B cell (primary cell): ENCODE measurements at regions not wholly inside any gene's neighbourhood (a gene's known extent, or its start where the extent isn't known, plus 50 kb on each side); places are given as distances from the start of the nearest gene placed in this dataset.
"Not testable (repeated sequence)": the region's sequence is repeated elsewhere in the genome, so short reads cannot be mapped to it uniquely, and the experiment has no call there.

Experiments used
- ATAC-seq: fragments of 200-7000 bp; cut with Tn5 transposase; one replicate; pipeline ENCODE4 v1.10.0; 2021; ENCODE audit warnings: low read depth, mild to moderate bottlenecking, moderate number of reproducible peaks, moderate library complexity
- CTCF ChIA-PET: fragments of 350-600 bp; sonication (Branson Sonifier 250); formaldehyde crosslinking; loops from one replicate; lab custom pipeline; 2021; ENCODE audit warnings: antibody characterized with exemption, inconsistent platforms; lab: Charles Lee
- POLR2A ChIA-PET: fragments of 350-600 bp; sonication (Branson Sonifier 250); formaldehyde crosslinking; loops from one replicate; lab custom pipeline; 2021; ENCODE audit warnings: antibody characterized with exemption; lab: Charles Lee
- DNase-seq: peaks from one replicate; pipeline ENCODE4 v3.0.0; 2013
- H2AFZ ChIP-seq: 2 replicates; pipeline ENCODE4 v1.6.1; 2012; ENCODE audit warnings: mild to moderate bottlenecking, low read depth, low read length; ENCODE audit not compliant: insufficient read depth, poor library complexity, severe bottlenecking
- H3K27ac ChIP-seq, 2 donors: 1 replicate in 1 of 2; 2 replicates in 1 of 2; pipeline ENCODE4 v1.5.1; 2012 to 2013; ENCODE audit warnings: low read length in 2 of 2, mild to moderate bottlenecking in 2 of 2, moderate library complexity in 1 of 2
- H3K27me3 ChIP-seq, 4 experiments: fragments of 200-600 bp in 1 of 4; sonication (generic) in 1 of 4; replicated peaks in 1 of 4; 1 replicate in 2 of 4; 2 replicates in 2 of 4; pipeline versions ENCODE4 v1.6.1 to v1.7.0; 2013 to 2016; ENCODE audit warnings: low read length in 3 of 4, mild to moderate bottlenecking in 2 of 4, mixed read lengths in 1 of 4, moderate library complexity in 1 of 4; ENCODE audit not compliant: insufficient read depth in 4 of 4, control insufficient read depth in 3 of 4; ENCODE audit errors: control extremely low read depth in 1 of 4
- H3K36me3 ChIP-seq, 2 experiments: replicated peaks in 1 of 2; 1 replicate in 1 of 2; 2 replicates in 1 of 2; pipeline versions ENCODE4 v1.6.1 to v1.7.1; 2013; ENCODE audit warnings: low read length in 1 of 2; ENCODE audit not compliant: insufficient read depth in 2 of 2, control insufficient read depth in 1 of 2; ENCODE audit errors: control extremely low read depth in 1 of 2, extremely low read depth in 1 of 2
- H3K4me1 ChIP-seq, 2 donors: fragments of 200-600 bp in 1 of 2; sonication (generic) in 1 of 2; 1 replicate in 1 of 2; 2 replicates in 1 of 2; pipeline versions ENCODE4 v1.5.1 to v1.6.1; 2013 to 2017; ENCODE audit warnings: low read length in 2 of 2; ENCODE audit not compliant: control insufficient read depth in 2 of 2, insufficient read depth in 2 of 2
- H3K4me2 ChIP-seq: replicated peaks from 2 replicates; pipeline ENCODE3; 2012; ENCODE audit warnings: mild to moderate bottlenecking, low read depth, low read length; ENCODE audit not compliant: poor library complexity, severe bottlenecking
- H3K4me3 ChIP-seq, 5 experiments: fragments of 200-600 bp in 1 of 5; sonication (generic) in 1 of 5; 1 replicate in 3 of 5; 2 replicates in 2 of 5; pipeline versions ENCODE4 v1.5.1 to v1.7.0; 2011 to 2016; ENCODE audit warnings: low read length in 4 of 5, mild to moderate bottlenecking in 4 of 5, low read depth in 2 of 5, control low read depth in 1 of 5, moderate library complexity in 1 of 5; ENCODE audit not compliant: insufficient read depth in 1 of 5; ENCODE audit errors: control extremely low read depth in 1 of 5, extremely low read depth in 1 of 5
- H3K79me2 ChIP-seq: fragments of 200-600 bp; sonication (generic); one replicate; pipeline ENCODE4 v1.6.0; 2016; ENCODE audit warnings: low read length; ENCODE audit not compliant: control insufficient read depth, insufficient read depth
- H3K9ac ChIP-seq: fragments of 200-600 bp; sonication (generic); 2 replicates; pipeline ENCODE4 v1.6.1; 2017; ENCODE audit warnings: mild to moderate bottlenecking, low read length, moderate library complexity
- H3K9me3 ChIP-seq, 3 donors: one replicate each; pipeline versions ENCODE4 v1.6.1 to v1.7.1; 2013; ENCODE audit warnings: low read length in 2 of 3; ENCODE audit not compliant: control insufficient read depth in 2 of 3, insufficient read depth in 1 of 3; ENCODE audit errors: control extremely low read depth in 1 of 3
- H4K20me1 ChIP-seq: 2 replicates; pipeline ENCODE4 v1.6.0; 2012; ENCODE audit warnings: mild to moderate bottlenecking, low read length; ENCODE audit not compliant: insufficient read depth, control insufficient read depth, poor library complexity, severe bottlenecking
- H3K27ac Mint-ChIP-seq: one replicate; pipeline ENCODE4 v1.8.0; 2021; ENCODE audit warnings: mixed read lengths
- H3K27me3 Mint-ChIP-seq: one replicate; pipeline ENCODE4 v1.8.0; 2021; ENCODE audit warnings: mixed read lengths
- H3K4me1 Mint-ChIP-seq: one replicate; pipeline ENCODE4 v1.8.0; 2021; ENCODE audit warnings: mixed read lengths
- H3K4me3 Mint-ChIP-seq: one replicate; pipeline ENCODE4 v1.8.0; 2021; ENCODE audit warnings: mixed read lengths
- H3K9me3 Mint-ChIP-seq: one replicate; pipeline ENCODE4 v1.8.0; 2022; ENCODE audit warnings: mixed read lengths; ENCODE audit not compliant: insufficient read depth
- WGBS: methylation state at CpG from one replicate; pipeline ENCODE4 v1.1.5; 2013; ENCODE audit warnings: missing lambda C conversion rate; ENCODE audit not compliant: insufficient coverage; 5-methylcytosine and 5-hydroxymethylcytosine counted together
- intact Hi-C: fragments of 100-400 bp; cut with micrococcal nuclease; formaldehyde crosslinking; loops from one replicate; pipeline ENCODE4 v1.10.0; 2022

DNA sequence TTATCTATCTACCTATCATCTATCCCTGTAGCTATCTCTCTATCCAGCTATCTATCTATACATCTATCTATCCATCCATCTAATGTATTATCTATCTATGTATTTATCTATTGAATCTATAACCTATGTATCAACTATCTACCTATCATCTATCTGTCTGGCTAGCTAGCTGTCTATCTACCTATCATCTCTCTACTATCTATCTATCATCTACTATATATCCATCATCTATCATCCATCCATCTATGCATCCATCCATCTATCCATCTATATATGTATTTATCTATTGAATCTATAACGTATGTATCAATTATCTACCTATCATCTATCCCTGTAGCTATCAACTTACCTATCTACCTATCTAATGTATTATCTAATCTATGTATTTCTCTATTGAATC lies 152.1 kb upstream of the TPTE start:
- H3K27me3 ChIP-seq, H3K4me3 ChIP-seq, H3K9me3 Mint-ChIP-seq, H3K4me1 Mint-ChIP-seq, H3K9ac ChIP-seq, H3K27ac Mint-ChIP-seq, CTCF ChIA-PET, H3K4me3 Mint-ChIP-seq, H2AFZ ChIP-seq, POLR2A ChIA-PET, H3K4me1 ChIP-seq, intact Hi-C loops, H4K20me1 ChIP-seq, H3K27ac ChIP-seq, ATAC-seq, H3K36me3 ChIP-seq, H3K79me2 ChIP-seq, H3K4me2 ChIP-seq, H3K27me3 Mint-ChIP-seq, DNase-seq: not testable (repeated sequence)
- peaks cover 0 to 23% (median 0%) of the 10 kb centered on the region in 3 donors for H3K9me3 ChIP-seq
- WGBS, result no CpG with 5 or more reads among the region's 1 CpG

DNA sequence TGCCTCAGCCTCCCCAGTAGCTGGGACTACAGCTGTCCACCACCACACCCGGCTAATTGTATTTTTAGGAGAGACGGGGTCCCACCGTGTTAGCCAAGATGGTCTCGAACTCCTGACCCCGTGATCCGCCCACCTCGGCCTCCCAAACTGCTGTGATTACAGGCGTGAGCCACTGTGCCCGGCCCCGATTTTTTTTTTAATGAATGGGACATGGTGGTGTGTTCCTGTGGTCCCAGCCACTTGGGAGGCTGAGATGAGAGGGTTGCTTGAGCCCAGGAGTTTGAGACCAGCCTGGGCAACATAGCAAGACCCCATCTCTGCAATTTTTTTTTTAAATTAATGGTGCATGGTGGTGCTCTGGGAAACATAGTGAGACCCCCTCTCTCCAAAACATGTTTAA lies 143.6 kb upstream of the TPTE start:
- H3K9ac ChIP-seq, H3K4me3 ChIP-seq, H3K27ac ChIP-seq, DNase-seq, intact Hi-C loops, H3K4me3 Mint-ChIP-seq, POLR2A ChIA-PET, H3K27ac Mint-ChIP-seq, H3K36me3 ChIP-seq, H3K27me3 Mint-ChIP-seq, H3K27me3 ChIP-seq, H3K4me2 ChIP-seq, ATAC-seq, H3K4me1 ChIP-seq, H3K4me1 Mint-ChIP-seq, H3K79me2 ChIP-seq, H2AFZ ChIP-seq, CTCF ChIA-PET, H3K9me3 Mint-ChIP-seq, H4K20me1 ChIP-seq: not testable (repeated sequence)
- WGBS, result 83% methylated on average over 10 of the region's 10 CpGs
- H3K9me3 ChIP-seq, result peaks cover 0 to 56% (median 10%) of the 10 kb centered on the region in 3 donors

DNA sequence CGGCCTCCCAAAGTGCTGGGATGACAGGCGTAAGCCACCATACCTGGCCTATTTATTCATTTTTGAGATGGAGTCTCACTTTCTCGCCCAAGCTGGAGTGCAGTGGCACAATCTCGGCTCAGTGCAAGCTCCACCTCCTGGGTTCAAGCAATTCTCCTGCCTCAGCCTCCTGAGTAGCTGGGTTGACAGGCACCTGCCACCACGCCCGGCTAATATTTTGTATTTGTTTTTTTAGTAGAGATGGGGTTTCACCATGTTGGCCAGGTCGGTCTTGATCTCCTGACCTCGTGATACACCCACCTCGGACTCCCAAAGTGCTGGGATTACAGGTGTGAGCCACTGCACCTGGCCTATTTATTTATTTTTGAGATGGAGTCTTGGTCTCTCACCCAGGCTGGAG lies 141.6 kb upstream of the TPTE start:
- DNase-seq, H3K36me3 ChIP-seq, ATAC-seq, H3K9me3 Mint-ChIP-seq, H3K4me1 Mint-ChIP-seq, H3K4me1 ChIP-seq, H4K20me1 ChIP-seq, H3K4me3 ChIP-seq, H3K27ac Mint-ChIP-seq, CTCF ChIA-PET, POLR2A ChIA-PET, intact Hi-C loops, H3K9ac ChIP-seq, H3K4me3 Mint-ChIP-seq, H3K79me2 ChIP-seq, H2AFZ ChIP-seq, H3K4me2 ChIP-seq, H3K27me3 Mint-ChIP-seq, H3K27me3 ChIP-seq, H3K27ac ChIP-seq: not testable (repeated sequence)
- 70% methylated on average over 3 of the region's 9 CpGs for WGBS
- H3K9me3 ChIP-seq, result peaks cover 0 to 70% (median 17%) of the 10 kb centered on the region in 3 donors

DNA sequence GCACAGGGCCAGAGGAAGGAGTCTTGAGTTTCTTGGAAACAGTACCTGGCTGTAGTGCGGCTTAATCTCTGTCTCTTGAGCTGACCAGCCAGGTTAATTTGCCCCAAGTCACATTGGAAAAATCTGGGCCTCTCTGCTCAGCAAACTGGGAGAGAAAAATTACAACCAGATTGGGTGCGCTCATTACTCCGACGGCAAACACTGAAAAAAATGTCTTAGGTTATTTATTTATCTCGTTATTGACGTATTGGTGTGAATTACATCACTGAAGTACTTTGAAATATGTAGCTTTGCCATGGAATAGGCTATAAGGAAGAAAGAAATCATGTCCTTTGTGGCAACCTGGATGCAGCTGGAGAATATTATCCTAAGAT lies 139.7 kb upstream of the TPTE start:
- H3K9me3 ChIP-seq, result peaks cover 0 to 83% (median 22%) of the 10 kb centered on the region in 3 donors
- H3K9me3 Mint-ChIP-seq, H3K27me3 Mint-ChIP-seq, ATAC-seq, H3K27ac ChIP-seq, CTCF ChIA-PET, H2AFZ ChIP-seq, intact Hi-C loops, H3K9ac ChIP-seq, H3K4me3 ChIP-seq, H3K27me3 ChIP-seq, H3K79me2 ChIP-seq, H3K4me3 Mint-ChIP-seq, H4K20me1 ChIP-seq, H3K4me1 ChIP-seq, H3K4me1 Mint-ChIP-seq, H3K36me3 ChIP-seq, DNase-seq, H3K27ac Mint-ChIP-seq, POLR2A ChIA-PET, H3K4me2 ChIP-seq: not testable (repeated sequence)
- 70% methylated on average over 1 of the region's 6 CpGs for WGBS
